ENCODE measurements at regions not wholly inside any gene's neighbourhood (a gene's known extent, or its start where the extent isn't known, plus 50 kb on each side); places are given as distances from the start of the nearest gene placed in this dataset.

DNA sequence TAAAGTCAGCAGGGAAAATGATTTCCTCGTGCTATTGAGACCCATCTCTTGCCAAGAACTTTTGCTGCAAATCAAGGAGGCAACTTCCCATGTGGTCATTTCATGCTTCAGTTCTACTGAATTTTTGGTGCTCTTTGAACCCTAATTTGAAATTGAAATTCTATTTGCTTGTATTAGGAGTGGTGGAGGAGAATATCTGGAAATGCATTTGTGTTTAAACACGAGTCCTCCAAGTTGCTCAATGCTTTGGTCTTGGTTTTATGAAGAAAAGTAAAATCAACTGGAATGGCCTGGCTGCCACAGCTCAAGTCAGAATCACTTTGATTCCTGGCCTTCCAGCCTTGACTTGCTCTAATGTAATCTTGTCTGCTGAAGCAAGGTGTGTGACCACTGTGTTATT lies 613.2 kb downstream of the TLE1 start:
- TF ChIP-seq EP300 (IDR thresholded peaks at IDR 0.05): no peak
- TF ChIP-seq, protein P1, sequence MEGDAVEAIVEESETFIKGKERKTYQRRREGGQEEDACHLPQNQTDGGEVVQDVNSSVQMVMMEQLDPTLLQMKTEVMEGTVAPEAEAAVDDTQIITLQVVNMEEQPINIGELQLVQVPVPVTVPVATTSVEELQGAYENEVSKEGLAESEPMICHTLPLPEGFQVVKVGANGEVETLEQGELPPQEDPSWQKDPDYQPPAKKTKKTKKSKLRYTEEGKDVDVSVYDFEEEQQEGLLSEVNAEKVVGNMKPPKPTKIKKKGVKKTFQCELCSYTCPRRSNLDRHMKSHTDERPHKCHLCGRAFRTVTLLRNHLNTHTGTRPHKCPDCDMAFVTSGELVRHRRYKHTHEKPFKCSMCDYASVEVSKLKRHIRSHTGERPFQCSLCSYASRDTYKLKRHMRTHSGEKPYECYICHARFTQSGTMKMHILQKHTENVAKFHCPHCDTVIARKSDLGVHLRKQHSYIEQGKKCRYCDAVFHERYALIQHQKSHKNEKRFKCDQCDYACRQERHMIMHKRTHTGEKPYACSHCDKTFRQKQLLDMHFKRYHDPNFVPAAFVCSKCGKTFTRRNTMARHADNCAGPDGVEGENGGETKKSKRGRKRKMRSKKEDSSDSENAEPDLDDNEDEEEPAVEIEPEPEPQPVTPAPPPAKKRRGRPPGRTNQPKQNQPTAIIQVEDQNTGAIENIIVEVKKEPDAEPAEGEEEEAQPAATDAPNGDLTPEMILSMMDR (IDR thresholded peaks at IDR 0.05): no peak
- TF ChIP-seq POLR2A (IDR thresholded peaks at IDR 0.05; ENCODE audit: low read depth): no peak
